K562 (cell line): ENCODE measurements at regions not wholly inside any gene's neighbourhood (a gene's known extent, or its start where the extent isn't known, plus 50 kb on each side); places are given as distances from the start of the nearest gene placed in this dataset.

Experiments
- ATAC-seq: fragments of 200-7000 bp; cut with Tn5 transposase; 3 replicates; pipeline ENCODE4 v1.9.1; 2020; ENCODE audit warnings: moderate library complexity
- BruUV-seq: library from RNA; stranded (reverse); fragments of 400-500 nt; replicated peaks from 2 replicates; lab custom pipeline; 2021; lab: Mats Ljungman, UMichigan
- CTCF ChIA-PET: fragments of 300-600 bp; formaldehyde crosslinking; extraction: SDS; loops from one replicate; lab custom pipeline; 2021; ENCODE audit warnings: low intra/inter-chr PET ratio; lab: Yijun Ruan, JAX
- POLR2A ChIA-PET: fragments of 300-600, 350-650 bp; sonication (Branson Sonifier 250); formaldehyde crosslinking; extraction: SDS; loops from one replicate; lab custom pipeline; 2021; ENCODE audit warnings: antibody characterized with exemption, inconsistent platforms; lab: Yijun Ruan, JAX
- DNase-seq, 4 experiments: peaks; one replicate each; pipeline versions ENCODE4 v3.0.0 to v3.0.0-alpha.2; 2011 to 2018; ENCODE audit warnings: low spot score in 3 of 4, mixed read lengths in 3 of 4; ENCODE audit errors: extremely low read depth in 1 of 4
- FAIRE-seq: peaks from 2 replicates; lab custom pipeline; 2011; peaks lifted over from hg19 to GRCh38; lab: Jason Lieb, UNC
- H2AFZ ChIP-seq: 2 replicates; pipeline ENCODE4 v1.6.0; 2011; ENCODE audit warnings: low read depth, low read length, control low read depth, inconsistent platforms
- H3K27ac ChIP-seq: fragments of 200-600 bp; 3 replicates; pipeline ENCODE4 v1.8.0; 2011; ENCODE audit warnings: low read depth, mild to moderate bottlenecking, control low read depth, inconsistent platforms, low read length, moderate library complexity, mixed read lengths; ENCODE audit errors: extremely low read depth
- H3K27me3 ChIP-seq, 2 experiments: fragments of 300-600 bp in 1 of 2; 2 replicates in 1 of 2; 3 replicates in 1 of 2; pipeline versions ENCODE4 v1.6.0 to v1.8.0; 2011; ENCODE audit warnings: inconsistent platforms in 2 of 2, low read length in 2 of 2, mild to moderate bottlenecking in 1 of 2, mixed read lengths in 1 of 2, moderate library complexity in 1 of 2; ENCODE audit not compliant: control insufficient read depth in 2 of 2, insufficient read depth in 2 of 2
- H3K36me3 ChIP-seq: fragments of 300-600 bp; 3 replicates; pipeline ENCODE4 v1.8.0; 2011; ENCODE audit warnings: mild to moderate bottlenecking, low read length, inconsistent platforms; ENCODE audit not compliant: control insufficient read depth, insufficient read depth
- H3K4me1 ChIP-seq, 2 experiments: fragments of 200-600 bp in 1 of 2; replicated peaks in 1 of 2; 2 replicates in 1 of 2; 3 replicates in 1 of 2; pipeline versions ENCODE4 v1.5.1 to v1.8.0; 2011; ENCODE audit warnings: inconsistent platforms in 2 of 2, low read length in 2 of 2, mild to moderate bottlenecking in 1 of 2, mixed read lengths in 1 of 2, moderate library complexity in 1 of 2; ENCODE audit not compliant: control insufficient read depth in 2 of 2, insufficient read depth in 2 of 2
- H3K4me2 ChIP-seq: 2 replicates; pipeline ENCODE4 v1.6.1; 2011; ENCODE audit warnings: low read length, control low read depth, inconsistent platforms, mixed read lengths; ENCODE audit not compliant: insufficient read depth
- H3K4me3 ChIP-seq: fragments of 200-600 bp; sonication (generic), shearing (Covaris generic); 2 replicates; pipeline ENCODE4 v1.5.1; 2016; ENCODE audit warnings: control low read depth, inconsistent platforms
- H3K79me2 ChIP-seq: fragments of 200-600 bp; 3 replicates; pipeline ENCODE4 v1.8.0; 2011; ENCODE audit warnings: low read length, inconsistent platforms; ENCODE audit not compliant: control insufficient read depth, insufficient read depth
- H3K9ac ChIP-seq, 2 experiments: 2 replicates each; pipeline versions ENCODE4 v1.6.0 to v1.6.1; 2011; ENCODE audit warnings: low read depth in 2 of 2, low read length in 2 of 2, control low read depth in 1 of 2, inconsistent platforms in 1 of 2, mild to moderate bottlenecking in 1 of 2, mixed read lengths in 1 of 2; ENCODE audit not compliant: insufficient read depth in 1 of 2
- H3K9me1 ChIP-seq: one replicate; pipeline ENCODE4 v1.6.0; 2011; ENCODE audit warnings: inconsistent platforms, mild to moderate bottlenecking, low read length, moderate library complexity; ENCODE audit not compliant: control insufficient read depth, insufficient read depth
- H3K9me3 ChIP-seq: replicated peaks from 2 replicates; pipeline ENCODE4 v1.5.1; 2011; ENCODE audit warnings: low read depth, low read length, inconsistent platforms; ENCODE audit not compliant: control insufficient read depth, insufficient read depth
- H4K20me1 ChIP-seq: replicated peaks from 2 replicates; pipeline ENCODE4 v1.6.1; 2011; ENCODE audit warnings: low read length, inconsistent platforms, mixed read lengths; ENCODE audit not compliant: control insufficient read depth, insufficient read depth
- C11orf30 ChIP-seq: fragments of 450-650 bp; IDR thresholded peaks from 2 replicates; pipeline ENCODE4 v1.6.1; 2016; ENCODE audit warnings: low read depth, mild to moderate bottlenecking
- COPS2 ChIP-seq: fragments of 450-650 bp; conservative IDR thresholded peaks from 2 replicates; pipeline ENCODE4 v1.6.1; 2016; ENCODE audit warnings: mild to moderate bottlenecking, moderate library complexity
- EWSR1 ChIP-seq: fragments of 450-650 bp; IDR thresholded peaks from 2 replicates; pipeline ENCODE4 v1.6.1; 2018; ENCODE audit warnings: borderline replicate concordance, mild to moderate bottlenecking, low read depth, moderate library complexity; ENCODE audit not compliant: partially characterized antibody
- HNRNPL ChIP-seq: fragments of 200-400 bp; formaldehyde crosslinking; IDR thresholded peaks from 2 replicates; pipeline ENCODE4 v1.6.1; 2017; ENCODE audit warnings: low read depth, mild to moderate bottlenecking, low read length
- IRF2 ChIP-seq: sonication (generic); formaldehyde crosslinking; IDR thresholded peaks from 2 replicates; pipeline ENCODE4 v1.8.1; 2022; ENCODE audit warnings: mild to moderate bottlenecking, missing genetic modification reagents
- NCOA4 ChIP-seq: fragments of 450-650 bp; IDR thresholded peaks from 2 replicates; pipeline ENCODE4 v1.6.1; 2018; ENCODE audit warnings: mild to moderate bottlenecking; ENCODE audit not compliant: partially characterized antibody
- NFATC3 ChIP-seq: fragments of 450-650 bp; IDR thresholded peaks from 2 replicates; pipeline ENCODE4 v1.6.1; 2017; ENCODE audit warnings: mild to moderate bottlenecking
- NFXL1 ChIP-seq: fragments of 450-650 bp; formaldehyde crosslinking; IDR thresholded peaks from 2 replicates; pipeline ENCODE4 v1.4.0; 2021; ENCODE audit warnings: mild to moderate bottlenecking
- NR2F6 ChIP-seq: fragments of 450-650 bp; formaldehyde crosslinking; IDR thresholded peaks from 2 replicates; pipeline ENCODE4 v1.4.0; 2020; ENCODE audit warnings: mild to moderate bottlenecking
- NRF1 ChIP-seq, 2 experiments: fragments of 450-650 bp; IDR thresholded peaks in 1 of 2; conservative IDR thresholded peaks in 1 of 2; 2 replicates each; pipeline ENCODE4 v1.6.1; 2014; ENCODE audit warnings: mild to moderate bottlenecking in 2 of 2
- SNIP1 ChIP-seq: fragments of 450-650 bp; IDR thresholded peaks from 2 replicates; pipeline ENCODE4 v1.7.1; 2017; ENCODE audit warnings: low read depth, mild to moderate bottlenecking
- THAP12 ChIP-seq: fragments of 250-450 bp; sonication (Bioruptor Pico); IDR thresholded peaks from 2 replicates; pipeline ENCODE4 v1.9.0; 2021; ENCODE audit warnings: mild to moderate bottlenecking, inconsistent platforms
- XRCC5 ChIP-seq: fragments of 200-400 bp; formaldehyde crosslinking; IDR thresholded peaks from 2 replicates; pipeline ENCODE4 v1.6.1; 2017; ENCODE audit warnings: low read depth, mild to moderate bottlenecking, low read length
- ZNF778 ChIP-seq: fragments of 450-650 bp; formaldehyde crosslinking; IDR thresholded peaks from 2 replicates; pipeline ENCODE4 v1.4.0; 2020; ENCODE audit warnings: mild to moderate bottlenecking, moderate library complexity
- WGBS: fragments of 100-300 bp; shearing (Covaris generic); methylation state at CpG from one replicate; pipeline ENCODE4 v1.1.6; 2016; ENCODE audit warnings: low coverage, mixed read lengths; ENCODE audit not compliant: insufficient coverage; ENCODE audit errors: missing lambda C conversion rate; 5-methylcytosine and 5-hydroxymethylcytosine counted together
- in situ Hi-C: fragments of 300-500 bp; cut with MboI; formaldehyde crosslinking; loops from 4 replicates; pipeline ENCODE4 v1.15.0; 2018; ENCODE audit warnings: inconsistent platforms, mixed read lengths
- intact Hi-C: fragments of 100-400 bp; cut with micrococcal nuclease; formaldehyde crosslinking; loops from 2 replicates; pipeline ENCODE4 v1.14.2; 2022
- TF ChIP-seq, protein P1 (sequence below): sonication (generic); formaldehyde crosslinking; IDR thresholded peaks from 2 replicates; pipeline ENCODE4 v1.8.0; 2023; ENCODE audit warnings: missing genetic modification reagents, mild to moderate bottlenecking, borderline replicate concordance
- TF ChIP-seq, protein P2 (sequence below): sonication (generic); formaldehyde crosslinking; IDR thresholded peaks from 2 replicates; pipeline ENCODE4 v1.8.1; 2023; ENCODE audit warnings: mild to moderate bottlenecking, missing genetic modification reagents

GRCh38 chr12:13716119-13716518 is 265.3 kb downstream of the GRIN2B start:
- ChIA-PET POLR2A (no interaction called here), CTCF (no interaction called here)
- no TSS peak for BruUV-seq
- Histone ChIP-seq H3K9me1 (no peaks in the 10 kb centered on the region), H3K36me3 (no peaks in the 10 kb centered on the region), H3K4me2 (no peak overlapping the region), H3K4me3 (no peak overlapping the region), H3K4me1 (no peaks in the 10 kb centered on the region), H4K20me1 (no peaks in the 10 kb centered on the region), H3K79me2 (no peaks in the 10 kb centered on the region), H3K9me3 (no peaks in the 10 kb centered on the region), H3K27me3 (no peaks in the 10 kb centered on the region), H2AFZ (no peak overlapping the region), H3K9ac (no peak overlapping the region), H3K27ac (no peak overlapping the region)
- FAIRE-seq (no peak), DNase-seq (no peak), ATAC-seq (no peak)
- in situ Hi-C loops (no loop called here), intact Hi-C loops (no loop called here)
- 0% methylated on average over 2 of the region's 2 CpGs for WGBS
- TF ChIP-seq IRF2 (CRISPR knock-in tag) (no peak), NR2F6 (CRISPR knock-in tag) (no peak), XRCC5 (no peak), C11orf30 (no peak), EWSR1 (no peak), THAP12 (no peak), NFXL1 (CRISPR knock-in tag) (no peak), NFATC3 (no peak), ZNF778 (CRISPR knock-in tag) (no peak), NRF1 (conservative IDR thresholded peaks at IDR 0.05 in 1 of 2, IDR thresholded peaks at IDR 0.05 in 1 of 2) (no peak), HNRNPL (no peak), COPS2 (no peak), NCOA4 (no peak), SNIP1 (no peak)
- TF ChIP-seq, protein P1, sequence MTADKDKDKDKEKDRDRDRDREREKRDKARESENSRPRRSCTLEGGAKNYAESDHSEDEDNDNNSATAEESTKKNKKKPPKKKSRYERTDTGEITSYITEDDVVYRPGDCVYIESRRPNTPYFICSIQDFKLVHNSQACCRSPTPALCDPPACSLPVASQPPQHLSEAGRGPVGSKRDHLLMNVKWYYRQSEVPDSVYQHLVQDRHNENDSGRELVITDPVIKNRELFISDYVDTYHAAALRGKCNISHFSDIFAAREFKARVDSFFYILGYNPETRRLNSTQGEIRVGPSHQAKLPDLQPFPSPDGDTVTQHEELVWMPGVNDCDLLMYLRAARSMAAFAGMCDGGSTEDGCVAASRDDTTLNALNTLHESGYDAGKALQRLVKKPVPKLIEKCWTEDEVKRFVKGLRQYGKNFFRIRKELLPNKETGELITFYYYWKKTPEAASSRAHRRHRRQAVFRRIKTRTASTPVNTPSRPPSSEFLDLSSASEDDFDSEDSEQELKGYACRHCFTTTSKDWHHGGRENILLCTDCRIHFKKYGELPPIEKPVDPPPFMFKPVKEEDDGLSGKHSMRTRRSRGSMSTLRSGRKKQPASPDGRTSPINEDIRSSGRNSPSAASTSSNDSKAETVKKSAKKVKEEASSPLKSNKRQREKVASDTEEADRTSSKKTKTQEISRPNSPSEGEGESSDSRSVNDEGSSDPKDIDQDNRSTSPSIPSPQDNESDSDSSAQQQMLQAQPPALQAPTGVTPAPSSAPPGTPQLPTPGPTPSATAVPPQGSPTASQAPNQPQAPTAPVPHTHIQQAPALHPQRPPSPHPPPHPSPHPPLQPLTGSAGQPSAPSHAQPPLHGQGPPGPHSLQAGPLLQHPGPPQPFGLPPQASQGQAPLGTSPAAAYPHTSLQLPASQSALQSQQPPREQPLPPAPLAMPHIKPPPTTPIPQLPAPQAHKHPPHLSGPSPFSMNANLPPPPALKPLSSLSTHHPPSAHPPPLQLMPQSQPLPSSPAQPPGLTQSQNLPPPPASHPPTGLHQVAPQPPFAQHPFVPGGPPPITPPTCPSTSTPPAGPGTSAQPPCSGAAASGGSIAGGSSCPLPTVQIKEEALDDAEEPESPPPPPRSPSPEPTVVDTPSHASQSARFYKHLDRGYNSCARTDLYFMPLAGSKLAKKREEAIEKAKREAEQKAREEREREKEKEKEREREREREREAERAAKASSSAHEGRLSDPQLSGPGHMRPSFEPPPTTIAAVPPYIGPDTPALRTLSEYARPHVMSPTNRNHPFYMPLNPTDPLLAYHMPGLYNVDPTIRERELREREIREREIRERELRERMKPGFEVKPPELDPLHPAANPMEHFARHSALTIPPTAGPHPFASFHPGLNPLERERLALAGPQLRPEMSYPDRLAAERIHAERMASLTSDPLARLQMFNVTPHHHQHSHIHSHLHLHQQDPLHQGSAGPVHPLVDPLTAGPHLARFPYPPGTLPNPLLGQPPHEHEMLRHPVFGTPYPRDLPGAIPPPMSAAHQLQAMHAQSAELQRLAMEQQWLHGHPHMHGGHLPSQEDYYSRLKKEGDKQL (CRISPR knock-in tag): no peak
- TF ChIP-seq, protein P2, sequence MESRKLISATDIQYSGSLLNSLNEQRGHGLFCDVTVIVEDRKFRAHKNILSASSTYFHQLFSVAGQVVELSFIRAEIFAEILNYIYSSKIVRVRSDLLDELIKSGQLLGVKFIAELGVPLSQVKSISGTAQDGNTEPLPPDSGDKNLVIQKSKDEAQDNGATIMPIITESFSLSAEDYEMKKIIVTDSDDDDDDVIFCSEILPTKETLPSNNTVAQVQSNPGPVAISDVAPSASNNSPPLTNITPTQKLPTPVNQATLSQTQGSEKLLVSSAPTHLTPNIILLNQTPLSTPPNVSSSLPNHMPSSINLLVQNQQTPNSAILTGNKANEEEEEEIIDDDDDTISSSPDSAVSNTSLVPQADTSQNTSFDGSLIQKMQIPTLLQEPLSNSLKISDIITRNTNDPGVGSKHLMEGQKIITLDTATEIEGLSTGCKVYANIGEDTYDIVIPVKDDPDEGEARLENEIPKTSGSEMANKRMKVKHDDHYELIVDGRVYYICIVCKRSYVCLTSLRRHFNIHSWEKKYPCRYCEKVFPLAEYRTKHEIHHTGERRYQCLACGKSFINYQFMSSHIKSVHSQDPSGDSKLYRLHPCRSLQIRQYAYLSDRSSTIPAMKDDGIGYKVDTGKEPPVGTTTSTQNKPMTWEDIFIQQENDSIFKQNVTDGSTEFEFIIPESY: no peak
